Posterior vena cava (tissue), 2 donors: ENCODE measurements at regions not wholly inside any gene's neighbourhood (a gene's known extent, or its start where the extent isn't known, plus 50 kb on each side); places are given as distances from the start of the nearest gene placed in this dataset.

Source experiments
- DNase-seq: peaks from one replicate; pipeline ENCODE4 v3.0.0-alpha.2; 2020; ENCODE audit warnings: low spot score
- intact Hi-C, 2 donors: fragments of 100-400 bp; cut with DNase I; formaldehyde crosslinking; loops; one replicate each; pipeline versions ENCODE4 v1.14.1 to v1.14.2; 2022 to 2023
- donor health status: DM: yes; HTN: yes; CAD: no.
- donor health status: DM: yes; HTN: yes; CAD: no.

DNA sequence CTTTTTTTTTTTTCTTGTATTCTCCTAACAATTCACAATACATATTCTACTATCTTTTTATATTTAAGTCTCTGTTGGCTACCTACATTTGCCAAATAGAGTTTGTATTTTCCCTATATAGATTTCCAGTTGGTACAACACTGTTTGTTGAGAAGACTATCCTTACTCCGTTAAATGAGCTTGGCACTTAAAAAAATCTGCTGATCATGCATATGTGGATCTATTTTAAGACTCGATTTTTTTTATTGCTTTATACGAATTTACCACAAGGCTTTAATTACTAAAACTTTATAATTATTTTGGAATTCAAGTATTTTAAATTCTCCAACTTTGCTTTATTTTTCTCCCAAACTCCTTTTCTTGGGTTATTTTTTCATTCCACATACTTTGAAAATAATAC, 855.6 kb downstream of the C6orf118 start:
- intact Hi-C loops, result no loop called here
- DNase-seq, result no peak

DNA sequence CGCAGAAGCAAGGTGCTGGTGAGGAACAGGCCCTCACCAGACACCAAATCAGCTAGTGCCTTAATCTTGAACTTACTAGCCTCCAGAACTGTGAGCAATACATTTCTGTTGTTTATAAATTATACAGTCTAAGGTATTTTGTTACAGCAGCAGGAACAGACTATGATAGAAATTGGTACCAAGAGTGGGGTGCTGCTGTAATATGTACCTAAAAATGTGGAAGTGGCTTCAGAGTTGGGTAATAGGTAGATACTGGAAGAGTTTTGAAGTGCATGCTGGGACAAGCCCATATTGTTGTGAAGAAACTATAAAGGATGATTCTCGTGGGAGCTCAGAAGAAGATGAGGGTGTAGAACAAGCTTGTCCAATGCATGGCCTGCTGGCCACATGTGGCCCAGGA, 866.8 kb downstream of the C6orf118 start:
- no peak for DNase-seq
- intact Hi-C loops, result no loop called here

DNA sequence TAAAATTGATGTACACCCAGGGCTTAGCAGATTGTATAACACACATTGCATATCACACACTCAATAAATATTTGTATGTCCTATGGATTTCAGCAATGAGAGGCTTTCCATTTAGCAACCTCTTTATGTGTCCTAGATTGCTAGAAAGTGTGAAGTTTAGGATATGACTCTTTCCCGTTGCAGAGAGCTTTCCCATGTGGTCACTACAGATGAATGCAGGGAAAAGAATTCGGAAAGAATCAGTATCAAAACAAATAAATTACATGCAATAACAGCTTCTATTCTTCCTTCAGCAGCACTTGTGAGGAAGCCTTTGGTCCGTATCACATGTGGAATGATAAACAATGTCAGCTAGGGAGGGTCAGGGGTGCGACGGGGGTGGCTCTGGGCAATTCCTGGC, 870.1 kb downstream of the C6orf118 start:
- intact Hi-C loops, result no loop called here
- no peak for DNase-seq

DNA sequence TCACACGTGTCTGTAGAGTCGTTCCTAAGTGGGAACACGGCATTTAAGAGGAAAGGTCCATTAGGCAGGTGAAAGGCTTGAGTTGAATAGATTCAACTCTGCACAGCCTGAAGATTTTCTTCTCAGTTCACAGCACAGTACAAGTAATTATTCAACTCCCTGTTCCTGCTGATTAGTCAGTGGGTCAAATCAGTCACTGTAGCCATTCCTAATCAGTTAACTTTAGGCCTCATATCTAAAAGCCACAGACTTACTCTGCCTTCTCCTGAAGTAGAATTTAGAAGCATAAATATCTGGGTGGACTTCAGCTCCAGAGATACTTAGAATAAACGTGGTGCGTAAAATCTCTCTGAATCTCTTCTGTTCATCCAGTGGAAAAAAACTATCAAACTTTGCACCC, 872.4 kb downstream of the C6orf118 start:
- no peak for DNase-seq
- intact Hi-C loops, result no loop called here

DNA sequence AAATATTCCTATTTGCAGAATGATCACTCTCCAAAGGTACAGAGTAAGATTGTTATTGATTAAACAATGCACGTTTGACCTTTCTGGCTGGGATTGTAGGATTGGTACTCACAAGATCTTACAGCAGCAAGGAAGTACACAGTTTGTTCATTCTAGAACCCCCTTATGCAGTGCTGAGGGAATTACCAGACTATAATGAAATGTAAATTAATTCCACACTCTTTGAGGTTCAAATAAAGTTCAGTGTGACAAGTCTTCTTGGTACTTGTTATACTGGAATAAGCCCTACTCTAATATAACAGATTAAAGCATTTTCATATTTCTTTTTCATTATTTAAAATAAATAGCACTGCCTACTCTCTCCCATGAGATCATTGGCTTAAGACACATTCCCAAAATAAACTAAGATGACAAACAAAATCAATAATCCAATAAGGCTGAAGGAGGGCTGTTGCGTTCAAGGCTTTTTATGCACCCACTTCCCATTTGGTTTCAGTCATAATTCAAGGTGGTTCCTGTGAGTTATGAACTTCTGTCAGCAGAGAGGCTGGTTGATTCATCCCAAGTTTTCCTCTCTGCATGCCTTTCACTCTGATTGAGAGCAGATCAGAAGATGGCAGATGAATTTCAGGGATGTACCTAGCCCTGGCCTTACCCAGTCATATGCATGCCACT, 881.5 kb downstream of the C6orf118 start:
- intact Hi-C loops, result no loop called here
- no peak for DNase-seq

DNA sequence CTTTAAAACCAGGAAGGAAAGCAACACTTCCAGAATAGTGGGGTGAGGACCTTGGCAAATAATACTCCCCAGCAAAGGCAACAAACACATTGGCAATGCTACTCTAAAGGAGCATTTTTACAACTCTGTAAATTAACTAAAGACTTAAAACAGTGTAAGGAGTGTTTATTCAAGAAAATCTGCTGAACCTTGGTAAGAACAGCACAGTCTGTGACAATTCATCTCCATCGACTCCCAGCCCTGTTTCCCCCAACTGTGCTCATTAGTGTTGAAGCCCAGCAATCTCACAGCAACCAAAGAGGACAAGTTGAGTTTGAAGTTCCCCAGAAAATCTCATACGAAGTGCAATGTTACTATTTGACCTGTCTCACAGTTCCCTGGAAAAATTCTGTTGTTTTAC, 884.9 kb downstream of the C6orf118 start:
- no peak for DNase-seq
- intact Hi-C loops, result no loop called here

DNA sequence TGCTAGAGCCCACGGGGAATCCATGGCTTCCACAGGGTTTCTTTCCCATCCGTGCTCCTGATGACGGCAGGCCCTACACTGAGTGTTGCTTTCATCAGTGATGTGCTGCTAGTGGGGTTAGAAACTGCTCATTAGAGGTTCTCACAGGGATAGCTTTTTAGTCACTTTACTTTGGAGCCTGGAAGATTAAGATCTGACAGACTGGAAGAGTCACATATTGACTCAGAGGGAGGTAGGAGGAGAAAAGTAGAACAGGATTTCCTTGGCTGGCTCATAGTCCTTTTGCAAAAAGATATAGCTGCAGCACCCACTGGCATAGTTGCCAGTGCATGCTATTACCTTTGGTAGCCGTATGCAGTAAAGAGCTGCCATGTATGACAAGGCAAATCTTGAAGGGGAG, 890.3 kb downstream of the C6orf118 start:
- intact Hi-C loops, result no loop called here
- DNase-seq, result no peak

DNA sequence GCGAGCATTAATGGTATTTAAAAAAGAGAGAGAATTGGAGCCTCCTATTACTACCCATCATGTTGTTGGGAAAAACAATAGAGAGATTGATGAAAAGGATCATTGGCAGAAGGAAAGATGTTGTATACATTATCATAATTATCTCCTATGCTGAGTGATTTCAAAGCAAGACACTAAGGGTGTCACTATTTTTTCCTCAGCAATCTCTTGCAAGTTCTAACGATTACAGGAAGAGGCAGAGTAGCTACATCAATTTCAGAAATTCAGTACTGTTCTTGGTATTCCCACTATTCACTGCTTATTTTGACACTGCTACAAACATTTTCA, 891.2 kb downstream of the C6orf118 start:
- intact Hi-C loops, result no loop called here

DNA sequence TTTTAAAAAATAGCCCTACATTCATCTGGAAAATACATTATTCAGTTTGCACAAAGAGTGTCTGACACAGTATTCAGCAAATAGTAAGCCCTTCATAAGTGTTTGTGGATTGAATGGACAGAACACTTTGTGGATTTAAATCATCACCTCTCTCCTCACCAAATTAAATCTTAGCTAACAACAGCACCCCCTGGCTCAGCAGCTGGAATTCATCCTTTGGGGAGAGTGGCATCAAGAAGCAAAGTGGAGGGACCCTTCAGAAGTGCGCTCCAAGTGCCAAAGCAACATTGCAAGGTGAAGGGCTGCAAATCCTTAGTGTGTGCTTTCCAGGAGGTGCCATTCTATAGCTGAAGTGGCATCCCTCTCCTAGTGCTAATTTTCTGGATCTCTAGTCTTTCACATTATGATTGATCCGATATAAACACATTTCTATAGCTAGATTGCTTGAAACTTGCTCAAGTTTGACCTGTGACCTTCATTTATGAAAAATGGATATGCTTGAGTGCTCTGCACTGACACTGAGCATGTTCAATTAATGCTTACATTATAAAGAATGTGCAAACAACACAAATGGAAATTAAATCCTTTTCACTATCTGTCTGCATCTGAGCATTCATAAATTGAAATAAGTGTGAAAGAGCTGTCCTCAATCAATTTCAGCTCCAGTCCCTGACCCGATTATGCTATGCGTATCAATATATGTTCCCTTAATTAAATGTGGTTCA, 891.7 kb downstream of the C6orf118 start:
- no peak for DNase-seq

More for the DNA sequence above, 891.2 kb downstream of the C6orf118 start:
- DNase-seq, result no peak

DNA sequence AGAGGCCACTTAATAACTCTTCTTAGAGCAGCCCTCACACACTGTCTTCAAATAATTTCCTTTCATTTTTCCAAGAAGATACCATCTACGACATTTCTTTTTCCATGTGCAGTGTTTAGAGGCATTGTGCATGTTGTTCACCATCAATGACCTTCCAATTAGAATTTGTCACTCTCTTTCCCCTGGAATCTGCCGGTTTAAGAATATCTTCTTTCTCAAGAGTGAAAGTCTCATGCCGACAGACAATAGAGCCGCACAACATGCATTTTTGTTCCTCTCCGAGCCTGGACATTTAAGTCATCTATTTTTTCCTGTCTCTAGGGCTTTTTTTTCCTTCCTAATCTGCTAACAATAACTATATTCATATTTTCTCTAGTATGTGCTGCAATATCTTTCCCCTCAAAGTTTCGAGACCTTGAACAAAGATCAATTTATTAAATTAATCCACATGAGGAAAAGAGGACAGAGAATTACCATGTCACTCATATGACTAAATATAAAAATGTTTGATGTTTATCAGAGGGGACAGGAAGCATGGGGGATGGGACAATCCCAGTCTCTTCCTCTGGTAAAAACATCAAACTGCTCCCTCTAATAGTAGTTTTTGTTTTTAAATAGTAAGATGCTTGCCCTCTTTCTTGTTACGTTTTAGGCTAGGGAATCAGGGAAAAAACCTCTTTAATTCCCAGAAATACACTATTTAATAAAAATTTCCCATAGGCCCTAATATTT, 893.4 kb downstream of the C6orf118 start:
- no peak for DNase-seq
- intact Hi-C loops, result no loop called here

More for the DNA sequence above, 891.7 kb downstream of the C6orf118 start:
- intact Hi-C loops, result no loop called here

DNA sequence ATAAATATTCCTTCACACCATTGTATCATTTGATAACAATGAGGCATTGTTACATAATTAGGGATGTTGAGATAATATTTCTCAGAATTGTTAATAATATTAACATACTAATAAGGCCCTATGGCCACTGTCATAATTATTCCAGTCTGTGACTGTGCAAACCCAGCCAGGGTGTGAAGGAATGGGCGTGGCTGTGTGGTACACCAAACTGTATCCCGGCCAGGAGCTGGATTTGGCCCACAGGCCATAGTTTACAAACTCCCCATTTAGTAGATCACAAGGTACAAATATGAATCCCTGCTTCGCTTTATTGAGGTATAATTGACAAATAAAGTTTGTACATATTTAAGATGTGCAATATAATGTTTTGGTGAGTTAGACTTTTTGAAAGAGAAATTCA, 894.7 kb downstream of the C6orf118 start:
- intact Hi-C loops, result no loop called here
- no peak for DNase-seq

DNA sequence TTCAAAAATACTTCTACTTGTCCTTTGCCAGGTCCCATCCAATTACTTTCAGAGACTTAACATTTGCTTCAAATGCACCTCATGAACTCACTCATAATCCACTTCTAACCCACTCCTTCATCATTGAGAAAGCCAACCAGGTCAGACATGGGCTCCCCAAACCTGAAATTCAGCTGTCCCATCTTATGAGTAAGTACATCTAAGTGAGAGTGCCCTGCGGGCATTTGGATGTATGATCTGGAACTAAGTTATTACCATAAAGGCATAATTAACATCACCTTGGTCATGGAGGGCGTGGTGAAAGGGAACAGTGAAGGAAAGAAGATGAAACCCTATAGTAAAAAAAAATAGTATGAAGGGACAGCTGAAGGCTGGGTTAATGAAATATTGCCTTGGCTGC, 896.8 kb downstream of the C6orf118 start:
- no peak for DNase-seq
- intact Hi-C loops, result no loop called here

DNA sequence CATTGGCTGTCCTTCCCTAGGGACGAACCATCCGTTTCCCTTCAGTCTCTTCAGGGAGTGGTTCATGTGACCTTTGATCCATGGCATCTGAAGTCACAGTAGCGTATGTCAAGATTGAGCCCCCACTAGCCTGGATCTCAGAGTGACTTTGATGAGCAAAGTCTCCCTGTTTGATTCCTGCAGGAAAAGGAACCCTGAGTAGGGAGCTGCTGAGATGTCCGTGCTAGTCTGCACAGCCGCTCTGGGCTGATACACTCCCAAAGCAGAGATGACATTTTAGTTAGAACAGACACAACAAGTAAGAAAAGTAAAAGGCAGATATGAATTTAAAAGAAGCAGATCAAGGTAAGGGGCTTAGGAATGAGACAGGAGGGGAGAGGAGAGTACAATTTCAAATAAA, 899.4 kb downstream of the C6orf118 start:
- no peak for DNase-seq
- intact Hi-C loops, result no loop called here

DNA sequence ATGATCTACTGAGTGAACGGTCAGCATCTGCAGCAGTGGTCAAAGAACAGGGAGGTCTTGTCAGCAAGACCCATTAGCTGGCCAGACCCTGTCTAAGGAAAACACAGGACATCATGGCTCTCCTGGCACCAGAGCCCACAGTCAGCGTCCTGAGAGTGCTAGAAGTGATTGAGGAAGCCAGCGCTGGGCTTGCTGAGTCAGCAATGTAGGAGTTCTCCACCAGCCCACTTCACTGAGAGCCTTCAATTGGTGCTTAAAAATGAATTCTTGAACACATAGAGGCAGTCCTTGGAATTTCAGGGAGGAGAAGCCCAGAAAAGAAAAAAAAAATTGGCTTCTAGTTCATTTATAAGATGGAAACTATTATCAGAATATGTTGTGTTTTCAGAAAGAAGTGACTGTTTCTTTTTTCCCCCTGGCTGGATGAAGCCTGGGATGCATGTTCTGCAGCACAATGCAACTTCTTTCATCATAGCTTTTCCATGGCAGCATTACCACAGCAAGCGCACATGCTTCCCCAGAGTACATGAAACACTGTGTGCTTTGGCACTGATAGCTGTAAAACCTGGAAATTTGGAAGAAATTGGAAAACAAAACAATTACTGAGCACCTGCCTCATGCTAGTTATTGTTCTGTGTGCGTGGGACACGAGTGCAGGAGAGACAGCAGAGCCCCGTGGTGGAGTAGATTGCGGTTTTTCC, 899.9 kb downstream of the C6orf118 start:
- no peak for DNase-seq
- intact Hi-C loops, result no loop called here

DNA sequence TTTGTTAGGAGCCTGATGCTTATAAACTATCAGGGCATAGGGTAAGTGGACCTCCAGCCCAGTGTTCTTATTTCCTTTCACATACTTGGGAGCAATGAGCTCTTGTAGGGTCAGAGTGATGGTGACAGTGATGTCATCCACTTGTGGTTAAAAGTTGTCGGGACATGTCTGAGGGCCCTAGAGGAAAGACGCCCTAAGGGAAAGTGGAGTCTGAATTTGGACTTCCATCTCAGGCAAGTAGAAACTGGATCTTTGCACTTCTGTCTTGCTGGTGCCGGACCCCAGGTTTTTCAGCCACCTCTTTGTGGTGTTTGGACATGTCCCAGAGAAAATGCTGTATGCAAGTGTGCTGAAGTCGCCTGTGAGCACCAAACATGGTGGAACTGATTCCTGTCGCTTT, 900.5 kb downstream of the C6orf118 start:
- intact Hi-C loops, result no loop called here
- no peak for DNase-seq

DNA sequence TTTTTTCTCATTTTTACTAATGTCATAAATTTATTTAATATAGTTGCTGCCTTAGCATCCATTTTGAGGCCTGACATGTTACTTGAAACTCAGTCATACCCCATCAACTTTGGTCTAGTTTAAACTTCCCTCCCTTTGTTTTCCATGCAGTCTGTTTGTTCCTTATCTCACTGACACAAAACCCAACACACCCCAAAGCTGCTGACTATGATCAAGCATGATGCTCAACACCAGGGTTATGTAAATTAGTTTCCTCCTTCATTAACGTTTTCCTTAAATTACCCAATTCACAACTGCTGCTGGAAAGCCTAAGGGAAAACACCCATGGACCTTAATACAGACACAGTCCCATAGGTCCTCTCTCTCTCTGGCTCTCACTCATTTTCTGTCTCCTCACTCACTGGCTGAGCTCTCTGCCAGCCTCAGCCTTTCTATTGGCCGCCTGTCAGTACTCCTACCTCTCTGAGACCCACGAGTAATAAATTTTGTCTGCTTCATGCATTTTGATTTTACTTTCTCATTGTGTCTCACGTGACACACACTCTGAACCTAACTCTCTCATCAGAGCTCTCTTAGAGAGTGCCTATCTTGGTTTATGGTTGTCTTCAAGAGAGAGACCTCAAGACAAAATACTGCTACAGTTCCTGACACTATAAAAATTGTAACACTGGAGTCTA, 904.5 kb downstream of the C6orf118 start:
- DNase-seq, result no peak
- intact Hi-C loops, result no loop called here

DNA sequence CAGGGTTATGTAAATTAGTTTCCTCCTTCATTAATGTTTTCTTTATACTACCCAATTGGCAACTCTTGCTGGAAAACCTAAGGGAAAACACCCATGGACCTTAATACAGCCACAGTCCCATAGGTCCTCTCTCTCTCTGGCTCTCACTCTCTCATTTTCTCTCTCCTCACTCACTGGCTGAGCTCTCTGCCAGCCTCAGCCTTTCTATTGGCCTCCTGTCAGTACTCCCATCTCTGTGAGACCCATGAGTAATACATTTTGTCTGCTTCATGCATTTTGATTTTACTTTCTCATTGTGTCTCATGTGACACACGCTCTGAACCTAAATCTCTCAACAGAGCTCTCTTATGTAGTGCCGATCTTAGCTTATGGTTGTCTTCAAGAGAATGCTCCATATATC, 907.5 kb downstream of the C6orf118 start:
- no peak for DNase-seq
- intact Hi-C loops, result no loop called here

DNA sequence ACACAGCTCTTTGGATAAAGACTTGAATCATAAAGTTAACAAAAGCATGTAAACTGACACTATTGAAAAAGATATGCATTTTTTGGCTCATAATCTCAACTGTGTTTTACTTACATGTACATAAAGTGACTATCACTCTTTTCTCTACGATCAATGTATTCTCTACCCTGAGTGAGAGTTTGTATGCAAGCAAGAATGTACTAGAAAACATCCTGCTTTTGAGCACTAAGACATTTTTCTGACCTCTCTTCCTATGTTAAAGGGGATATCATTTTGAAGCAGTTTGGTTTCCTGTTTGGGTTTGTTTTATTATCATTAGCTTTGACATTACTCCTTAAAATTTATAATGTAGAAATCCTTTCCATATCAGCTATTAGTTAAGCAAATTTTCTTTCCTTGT, 910.8 kb downstream of the C6orf118 start:
- intact Hi-C loops, result no loop called here
- no peak for DNase-seq
